GDM1 (cell line): ENCODE measurements at regions not wholly inside any gene's neighbourhood (a gene's known extent, or its start where the extent isn't known, plus 50 kb on each side); places are given as distances from the start of the nearest gene placed in this dataset.

ENCODE experiments used
- DNase-seq: peaks from one replicate; lab custom pipeline; 2025; lab: John Stamatoyannopoulos, UW

GRCh38 chr1:187091666-187092065, 262.9 kb downstream of the PLA2G4A start:
- no peak for DNase-seq

GRCh38 chr1:187092104-187092503, 263.4 kb downstream of the PLA2G4A start:
- no peak for DNase-seq

GRCh38 chr1:187096689-187097088, 267.9 kb downstream of the PLA2G4A start:
- no peak for DNase-seq

GRCh38 chr1:187110351-187110750, 281.6 kb downstream of the PLA2G4A start:
- no peak for DNase-seq

- DNase-seq: no peak
These were observed 286.0 kb downstream of the PLA2G4A start for GRCh38 chr1:187114792-187115191.

GRCh38 chr1:187121661-187122060, 292.9 kb downstream of the PLA2G4A start:
- DNase-seq: no peak

GRCh38 chr1:187122566-187122965, 293.8 kb downstream of the PLA2G4A start:
- DNase-seq: no peak

GRCh38 chr1:187129132-187129531, 300.4 kb downstream of the PLA2G4A start:
- no peak for DNase-seq

- no peak for DNase-seq
These were observed 315.0 kb downstream of the PLA2G4A start for GRCh38 chr1:187143783-187144182.

- DNase-seq: no peak
These were observed 317.6 kb downstream of the PLA2G4A start for GRCh38 chr1:187146388-187146787.

- DNase-seq: no peak
These were observed 322.8 kb downstream of the PLA2G4A start for GRCh38 chr1:187151555-187151954.

- DNase-seq: no peak
These were observed 324.3 kb downstream of the PLA2G4A start for GRCh38 chr1:187153047-187153446.

GRCh38 chr1:187157115-187157514, 328.4 kb downstream of the PLA2G4A start:
- DNase-seq: no peak

GRCh38 chr1:187157552-187157951, 328.8 kb downstream of the PLA2G4A start:
- DNase-seq: no peak

GRCh38 chr1:187167555-187167954, 338.8 kb downstream of the PLA2G4A start:
- no peak for DNase-seq

GRCh38 chr1:187168297-187168696, 339.5 kb downstream of the PLA2G4A start:
- DNase-seq: no peak

GRCh38 chr1:187185389-187185788, 356.6 kb downstream of the PLA2G4A start:
- DNase-seq: no peak

- DNase-seq: no peak
These were observed 368.9 kb downstream of the PLA2G4A start for GRCh38 chr1:187197685-187198084.

- DNase-seq: no peak
These were observed 374.5 kb downstream of the PLA2G4A start for GRCh38 chr1:187203257-187203656.

GRCh38 chr1:187212377-187212776, 383.6 kb downstream of the PLA2G4A start:
- no peak for DNase-seq

GRCh38 chr1:187226396-187226795, 397.6 kb downstream of the PLA2G4A start:
- no peak for DNase-seq

GRCh38 chr1:187228790-187229189, 400.0 kb downstream of the PLA2G4A start:
- no peak for DNase-seq

GRCh38 chr1:187229496-187229895, 400.7 kb downstream of the PLA2G4A start:
- no peak for DNase-seq

GRCh38 chr1:187234706-187235105, 406.0 kb downstream of the PLA2G4A start:
- no peak for DNase-seq

- DNase-seq: no peak
These were observed 407.4 kb downstream of the PLA2G4A start for GRCh38 chr1:187236199-187236598.
